ENCODE measurements at regions not wholly inside any gene's neighbourhood (a gene's known extent, or its start where the extent isn't known, plus 50 kb on each side); places are given as distances from the start of the nearest gene placed in this dataset.

DNA sequence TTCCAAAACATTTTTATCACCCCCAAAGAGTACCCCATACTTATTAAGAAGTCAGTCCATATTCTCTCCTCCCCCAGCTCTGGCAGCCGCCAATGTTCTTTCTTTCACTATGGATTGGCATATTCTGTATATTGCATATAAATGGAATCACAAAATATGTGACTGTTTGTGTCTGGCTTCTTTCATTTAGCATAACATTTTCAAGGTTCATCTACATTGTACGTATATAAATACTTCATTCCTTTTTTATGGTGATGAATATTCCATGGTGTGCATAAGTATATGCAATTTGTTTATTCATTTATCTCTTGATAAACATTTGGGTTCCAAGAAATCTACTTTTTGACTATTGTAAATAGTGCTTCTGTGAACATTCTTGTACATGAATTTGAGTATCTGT, 653.1 kb downstream of the XPNPEP1 start:
- Histone ChIP-seq H3K4me1 (0 out of 2 replicates have a peak, but pooled peaks cover 4% of the 10 kb centered on the region), H3K9me3 (no peaks in the 10 kb centered on the region), H3K4me3 (ENCODE audit: low read depth, low read length) (no peak overlapping the region), H3K36me3 (ENCODE audit: control insufficient read depth, insufficient read depth, low read length) (no peaks in the 10 kb centered on the region), H3K27me3 (replicated peaks; ENCODE audit: control insufficient read depth, insufficient read depth, low read length) (no peaks in the 10 kb centered on the region)
- peaks cover 49% of the 10 kb centered on the region for H3K9me3 Mint-ChIP-seq (ENCODE audit: unreplicated experiment)
- H3K27me3 Mint-ChIP-seq (ENCODE audit: insufficient read depth, unreplicated experiment): no peaks in the 10 kb centered on the region
- H3K4me1 Mint-ChIP-seq (ENCODE audit: low read depth, unreplicated experiment): peaks cover 18% of the 10 kb centered on the region
- H3K4me3 Mint-ChIP-seq (ENCODE audit: unreplicated experiment): no peak overlapping the region
- ChIA-PET CTCF (no interaction called here), POLR2A (no interaction called here)
- no peak for TF ChIP-seq CTCF (IDR thresholded peaks at IDR 0.05; ENCODE audit: insufficient read depth in 1 of 2, low read depth in 1 of 2, low read length in 1 of 2, severe bottlenecking in 1 of 2, unreplicated experiment in 1 of 2)
- DNase-seq: no peak
- BruUV-seq (replicated peaks): no TSS peak
- no peaks in the 10 kb centered on the region for H3K36me3 Mint-ChIP-seq (ENCODE audit: insufficient read depth, unreplicated experiment)
- no peak overlapping the region for H3K27ac Mint-ChIP-seq (ENCODE audit: unreplicated experiment)
- intact Hi-C loops (cut with micrococcal nuclease; ENCODE audit: unreplicated experiment): no loop called here

DNA sequence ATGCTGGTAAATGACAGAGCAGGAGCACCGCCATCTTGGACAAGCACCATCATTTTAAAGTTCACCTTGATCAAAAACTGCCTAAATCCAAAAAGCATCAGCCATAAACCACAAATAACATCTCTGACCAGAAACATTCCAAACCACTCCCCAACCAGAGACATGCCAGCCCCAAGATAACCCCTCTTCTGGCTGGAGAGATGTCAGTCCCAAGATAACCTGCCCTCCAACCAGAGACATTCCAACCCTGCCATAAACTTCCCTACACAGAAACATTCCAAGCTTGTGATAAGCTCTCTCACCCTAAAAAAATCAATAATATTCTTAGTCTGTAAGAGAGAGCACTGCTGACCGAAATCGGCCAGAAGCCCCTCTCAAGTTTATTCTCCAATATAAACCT, 659.3 kb downstream of the XPNPEP1 start:
- H3K4me1 Mint-ChIP-seq (ENCODE audit: low read depth, unreplicated experiment): peaks cover 28% of the 10 kb centered on the region
- POLR2A ChIA-PET: no interaction called here

DNA sequence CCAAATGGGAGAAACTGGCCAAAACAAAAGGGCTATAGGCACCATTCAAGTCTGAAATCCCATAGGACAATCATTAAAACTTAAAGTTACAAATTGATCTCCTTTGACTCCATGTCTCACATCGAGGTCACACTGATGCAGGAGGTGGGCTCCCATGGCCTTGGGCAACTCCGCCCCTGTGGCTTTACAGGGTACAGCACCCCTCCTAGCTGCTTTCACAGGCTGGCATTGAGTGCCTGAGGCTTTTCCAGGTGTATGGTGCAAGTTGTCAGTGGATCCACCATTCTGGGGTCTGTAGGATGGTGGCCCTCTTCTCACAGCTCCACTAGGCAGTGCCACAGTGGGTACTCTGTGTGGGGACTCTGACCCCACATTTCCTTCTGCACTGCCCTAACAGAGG, 662.1 kb downstream of the XPNPEP1 start:
- intact Hi-C loops (cut with micrococcal nuclease; ENCODE audit: unreplicated experiment): no loop called here
- ChIA-PET POLR2A (no interaction called here), CTCF (no interaction called here)
- Mint-ChIP-seq H3K9me3 (ENCODE audit: unreplicated experiment) (peaks cover 36% of the 10 kb centered on the region), H3K36me3 (ENCODE audit: insufficient read depth, unreplicated experiment) (peaks cover 4% of the 10 kb centered on the region), H3K27ac (ENCODE audit: unreplicated experiment) (no peak overlapping the region), H3K4me1 (ENCODE audit: low read depth, unreplicated experiment) (peaks cover 14% of the 10 kb centered on the region), H3K27me3 (ENCODE audit: insufficient read depth, unreplicated experiment) (no peaks in the 10 kb centered on the region), H3K4me3 (ENCODE audit: unreplicated experiment) (no peak overlapping the region)
- peaks cover 32% of the 10 kb centered on the region for H3K9me3 ChIP-seq
- H3K27me3 ChIP-seq (replicated peaks; ENCODE audit: control insufficient read depth, insufficient read depth, low read length): no peaks in the 10 kb centered on the region
- DNase-seq: no peak
- no peaks in the 10 kb centered on the region for H3K36me3 ChIP-seq (ENCODE audit: control insufficient read depth, insufficient read depth, low read length)
- no peak for TF ChIP-seq CTCF (IDR thresholded peaks at IDR 0.05; ENCODE audit: insufficient read depth in 1 of 2, low read depth in 1 of 2, low read length in 1 of 2, severe bottlenecking in 1 of 2, unreplicated experiment in 1 of 2)
- H3K4me3 ChIP-seq (ENCODE audit: low read depth, low read length): no peak overlapping the region
- H3K4me1 ChIP-seq: peaks cover 26% of the 10 kb centered on the region
- no TSS peak for BruUV-seq (replicated peaks)

More for the DNA sequence above, 659.3 kb downstream of the XPNPEP1 start:
- Mint-ChIP-seq H3K4me3 (ENCODE audit: unreplicated experiment) (no peak overlapping the region), H3K27ac (ENCODE audit: unreplicated experiment) (peak overlapping the region; percentile 77), H3K36me3 (ENCODE audit: insufficient read depth, unreplicated experiment) (peaks cover 4% of the 10 kb centered on the region), H3K27me3 (ENCODE audit: insufficient read depth, unreplicated experiment) (no peaks in the 10 kb centered on the region), H3K9me3 (ENCODE audit: unreplicated experiment) (peaks cover 61% of the 10 kb centered on the region)
- H3K27me3 ChIP-seq (replicated peaks; ENCODE audit: control insufficient read depth, insufficient read depth, low read length): no peaks in the 10 kb centered on the region
- peak; percentile 41 to 71 for DNase-seq
- H3K9me3 ChIP-seq: peaks cover 32% of the 10 kb centered on the region
- H3K4me3 ChIP-seq (ENCODE audit: low read depth, low read length): no peak overlapping the region
- peaks cover 25% of the 10 kb centered on the region for H3K4me1 ChIP-seq
- no peak for TF ChIP-seq CTCF (IDR thresholded peaks at IDR 0.05; ENCODE audit: insufficient read depth in 1 of 2, low read depth in 1 of 2, low read length in 1 of 2, severe bottlenecking in 1 of 2, unreplicated experiment in 1 of 2)
- intact Hi-C loops (cut with micrococcal nuclease; ENCODE audit: unreplicated experiment): no loop called here
- BruUV-seq (replicated peaks): no TSS peak
- no peaks in the 10 kb centered on the region for H3K36me3 ChIP-seq (ENCODE audit: control insufficient read depth, insufficient read depth, low read length)
- CTCF ChIA-PET: no interaction called here
